HG02885 (cell line): ENCODE measurements at regions not wholly inside any gene's neighbourhood (a gene's known extent, or its start where the extent isn't known, plus 50 kb on each side); places are given as distances from the start of the nearest gene placed in this dataset.

Source experiments
- ATAC-seq: cut with Tn5 transposase; IDR thresholded peaks from one replicate; pipeline ENCODE4 v1.9.1; 2021; ENCODE audit warnings: mild to moderate bottlenecking; ENCODE audit not compliant: unreplicated experiment, poor library complexity

- ATAC-seq: no peak
Measured at GRCh38 chr4:27176881-27177280, 316.2 kb downstream of the STIM2 start.

DNA sequence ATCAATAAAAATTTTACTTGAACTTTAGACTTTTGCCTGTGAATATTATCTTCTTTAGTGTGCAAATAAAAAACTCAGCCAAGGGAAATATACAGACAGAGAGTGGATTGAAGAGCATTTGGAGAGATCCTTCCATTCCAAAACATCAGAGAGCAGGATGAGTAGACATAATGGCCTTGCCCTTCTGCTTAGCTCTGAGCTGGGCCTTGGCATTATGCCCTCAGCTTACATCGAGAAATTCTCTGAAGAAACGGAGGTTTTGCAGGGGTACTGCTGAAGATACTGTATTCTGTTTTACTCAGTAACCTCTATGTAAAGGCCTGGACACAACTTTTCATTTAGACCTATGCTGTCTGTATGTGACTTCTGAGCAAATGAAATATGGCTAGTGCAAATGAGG, 317.4 kb downstream of the STIM2 start:
- ATAC-seq: no peak

GRCh38 chr4:27181693-27182092, 321.1 kb downstream of the STIM2 start:
- ATAC-seq: no peak

DNA sequence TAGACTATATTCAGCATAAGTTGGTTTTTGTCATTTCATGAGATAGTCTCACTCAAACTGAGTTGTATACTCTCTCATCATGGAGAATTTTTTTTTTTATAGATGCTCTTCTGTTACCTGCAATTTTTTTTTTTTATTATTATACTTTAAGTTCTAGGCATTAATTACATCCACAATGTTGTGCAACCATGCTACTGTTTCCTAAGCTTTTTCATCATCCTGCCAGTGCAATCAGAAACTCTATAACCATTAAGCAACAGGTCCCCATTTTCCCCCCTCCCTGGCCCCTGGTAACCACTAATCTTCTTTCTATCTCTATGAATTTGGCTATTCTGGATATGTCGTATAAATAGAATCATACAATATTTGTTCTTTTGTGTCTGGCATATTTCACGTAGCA, 321.6 kb downstream of the STIM2 start:
- no peak for ATAC-seq

DNA sequence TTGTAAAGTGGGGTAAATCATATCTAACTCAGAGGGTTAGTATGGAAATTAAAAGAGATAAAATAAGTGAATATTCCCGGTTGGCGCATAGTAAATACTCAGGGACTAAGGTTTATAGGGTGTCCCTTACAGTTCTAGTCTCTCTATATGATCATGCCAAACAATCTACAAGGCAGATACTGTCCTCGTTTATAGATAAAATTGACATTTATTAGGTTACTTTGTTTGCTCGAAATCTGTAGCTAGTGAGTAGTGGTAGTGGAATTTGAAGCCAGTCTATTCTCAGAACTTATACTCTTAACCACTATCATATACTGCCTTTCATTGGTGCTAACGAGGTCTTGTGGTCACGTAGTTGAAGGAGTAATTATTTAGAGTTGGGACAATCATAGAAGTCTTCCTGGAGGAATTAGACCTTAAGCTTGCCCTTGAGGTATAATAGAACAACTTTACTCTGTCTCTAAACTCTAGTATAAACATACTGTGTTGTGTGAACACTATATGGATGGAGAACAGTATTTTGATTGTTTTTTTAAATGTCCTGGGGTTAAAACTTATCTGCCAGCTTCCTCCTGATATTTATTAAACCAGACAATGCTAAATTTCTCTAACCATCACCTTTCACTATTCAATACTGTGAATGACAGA, 324.0 kb downstream of the STIM2 start:
- ATAC-seq: no peak

DNA sequence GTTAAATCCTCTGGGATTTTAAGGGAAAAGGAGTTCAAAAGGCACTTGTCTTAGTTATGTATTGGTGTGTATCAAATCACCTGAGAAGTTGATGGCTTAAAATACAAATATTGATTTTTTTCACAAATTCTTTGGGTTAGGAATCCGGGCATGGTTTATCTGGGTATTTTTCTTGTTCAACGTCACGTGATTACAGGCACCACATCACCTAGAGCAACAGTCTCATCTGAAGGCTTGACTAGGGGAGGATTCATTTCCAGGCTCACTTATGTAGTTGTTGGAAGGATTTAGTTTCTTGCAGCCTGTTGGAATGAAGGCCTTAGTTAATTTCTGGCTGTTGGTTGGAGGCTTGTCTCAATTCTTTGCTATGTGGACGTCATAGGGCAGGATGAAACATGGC, 326.1 kb downstream of the STIM2 start:
- no peak for ATAC-seq

DNA sequence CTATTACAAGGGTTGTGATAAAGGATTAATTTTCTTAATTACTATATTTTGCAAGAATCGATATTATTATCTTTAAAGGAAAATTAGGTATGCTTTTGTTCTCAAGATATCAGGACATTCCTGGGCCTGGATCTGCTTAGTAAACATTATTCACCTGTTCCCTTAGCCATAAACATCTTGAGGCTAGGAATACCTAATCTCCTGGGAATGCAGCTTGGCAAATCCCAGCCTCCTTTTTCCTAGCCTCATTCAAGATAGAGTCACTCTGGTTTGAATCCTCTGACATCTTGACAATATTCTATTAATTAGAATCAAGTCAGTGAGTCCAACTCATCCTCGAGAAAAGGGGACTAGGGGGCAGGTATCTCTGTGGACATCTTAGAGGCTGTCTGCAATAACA, 327.1 kb downstream of the STIM2 start:
- ATAC-seq: no peak

DNA sequence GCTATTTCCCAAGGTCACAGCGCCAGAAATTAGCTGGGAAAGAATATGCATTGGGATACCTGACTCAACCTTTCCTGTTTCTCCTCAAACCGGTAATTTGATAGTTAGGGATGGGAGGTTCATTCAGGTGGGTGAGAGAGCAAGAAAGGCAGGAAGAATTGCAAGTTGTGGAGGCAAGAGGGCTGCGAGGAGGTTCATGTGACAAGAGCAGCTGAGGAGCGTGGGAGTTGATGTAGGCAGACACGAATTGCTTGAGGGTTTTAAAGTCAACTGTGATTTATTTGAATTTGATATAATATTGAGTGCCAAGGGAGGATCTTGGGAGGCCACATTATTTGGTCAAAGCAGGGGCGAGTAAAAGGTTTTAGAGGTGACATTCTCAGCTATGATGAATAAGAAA, 329.0 kb downstream of the STIM2 start:
- ATAC-seq: no peak

DNA sequence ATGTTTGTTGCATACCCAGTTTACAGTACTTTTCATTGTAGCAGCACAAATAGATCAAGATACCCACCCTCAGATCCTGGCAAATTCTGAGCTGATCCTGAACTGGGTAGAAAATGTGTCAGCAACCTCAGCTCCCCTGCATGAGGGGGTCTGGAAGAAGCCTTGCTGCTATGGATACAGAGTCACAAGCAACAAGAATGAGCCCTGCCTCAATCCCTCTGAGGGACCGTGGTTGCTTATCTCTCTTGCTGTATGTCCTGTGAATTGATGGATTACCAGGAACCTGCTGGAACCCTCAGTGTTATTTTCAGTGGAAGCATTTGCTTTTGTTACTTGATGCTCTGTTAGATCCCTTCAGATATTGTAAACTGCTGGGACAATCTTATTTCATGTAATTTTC, 331.0 kb downstream of the STIM2 start:
- ATAC-seq: no peak

DNA sequence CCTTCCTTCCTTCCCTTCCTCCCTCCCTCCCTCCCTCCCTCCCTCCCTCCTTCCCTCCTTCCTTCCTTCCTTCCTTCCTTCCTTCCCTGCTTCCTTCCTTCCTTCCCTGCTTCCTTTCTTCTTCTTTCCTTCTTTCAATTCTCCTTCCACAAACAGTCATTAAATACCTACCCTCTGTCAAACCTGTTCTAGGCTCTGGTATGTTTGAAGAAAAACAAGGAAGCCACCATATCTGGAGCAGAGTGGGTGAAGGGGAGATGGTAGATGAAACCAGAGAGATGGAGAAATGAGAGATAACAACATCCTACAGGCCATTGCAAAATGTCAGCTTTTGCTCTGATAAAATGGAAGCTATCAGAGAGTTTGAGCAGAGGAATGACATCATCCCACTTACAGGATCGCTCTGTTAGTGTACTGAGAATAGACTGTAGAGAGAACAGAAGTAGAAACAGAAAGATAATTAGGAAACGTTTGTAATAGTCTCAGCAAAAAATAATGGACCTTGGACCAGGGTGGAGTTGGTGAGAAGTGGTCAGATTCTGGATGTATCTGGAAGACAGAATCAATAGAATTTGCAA, 334.0 kb downstream of the STIM2 start:
- ATAC-seq: no peak

GRCh38 chr4:27198246-27198645, 337.6 kb downstream of the STIM2 start:
- no peak for ATAC-seq

GRCh38 chr4:27198971-27199370, 338.3 kb downstream of the STIM2 start:
- no peak for ATAC-seq

DNA sequence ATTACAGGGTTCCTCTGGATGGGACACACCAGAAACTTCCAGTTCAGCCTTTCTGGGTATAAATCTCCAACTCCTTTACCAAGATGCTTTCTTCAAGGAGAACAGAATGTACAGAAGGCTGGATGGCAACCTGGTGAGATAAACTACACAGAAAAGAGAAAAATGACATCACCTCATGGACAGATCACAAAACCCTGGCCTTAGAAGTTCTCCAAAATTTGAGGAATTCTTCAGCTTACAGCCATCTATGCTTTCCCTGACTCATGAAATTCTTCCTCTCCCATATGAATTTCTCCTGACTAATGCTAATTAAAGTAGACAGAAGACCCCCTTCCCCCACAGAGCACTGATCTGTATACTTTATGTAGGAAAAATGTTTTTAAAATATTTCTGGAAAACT, 345.4 kb downstream of the STIM2 start:
- no peak for ATAC-seq

DNA sequence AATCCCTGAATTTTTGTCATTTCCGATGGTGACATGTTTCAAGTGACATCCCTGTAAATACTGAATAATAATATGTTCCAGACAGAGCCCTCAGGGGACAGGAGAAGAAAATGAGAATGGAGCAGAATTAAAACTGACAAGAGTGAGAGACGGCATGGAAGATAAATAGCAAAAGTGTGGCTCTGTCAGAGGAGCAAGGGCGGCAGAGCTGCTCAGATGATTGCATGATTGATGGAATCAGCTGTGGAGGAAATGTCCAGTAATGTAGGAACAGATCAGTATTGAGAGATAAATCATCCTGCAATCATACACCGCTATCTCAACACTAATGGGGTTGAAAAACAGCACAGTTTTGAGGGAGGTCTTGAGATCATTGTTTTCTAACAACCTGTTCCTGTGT, 350.3 kb downstream of the STIM2 start:
- ATAC-seq: no peak

- ATAC-seq: no peak
Measured at GRCh38 chr4:27214010-27214409, 353.4 kb downstream of the STIM2 start.

GRCh38 chr4:27215220-27215826, 354.7 kb downstream of the STIM2 start:
- ATAC-seq: no peak

GRCh38 chr4:27217261-27217769, 356.7 kb downstream of the STIM2 start:
- ATAC-seq: no peak

GRCh38 chr4:27218013-27218412, 357.4 kb downstream of the STIM2 start:
- ATAC-seq: no peak

- no peak for ATAC-seq
Measured at GRCh38 chr4:27223326-27223725, 362.7 kb downstream of the STIM2 start.

DNA sequence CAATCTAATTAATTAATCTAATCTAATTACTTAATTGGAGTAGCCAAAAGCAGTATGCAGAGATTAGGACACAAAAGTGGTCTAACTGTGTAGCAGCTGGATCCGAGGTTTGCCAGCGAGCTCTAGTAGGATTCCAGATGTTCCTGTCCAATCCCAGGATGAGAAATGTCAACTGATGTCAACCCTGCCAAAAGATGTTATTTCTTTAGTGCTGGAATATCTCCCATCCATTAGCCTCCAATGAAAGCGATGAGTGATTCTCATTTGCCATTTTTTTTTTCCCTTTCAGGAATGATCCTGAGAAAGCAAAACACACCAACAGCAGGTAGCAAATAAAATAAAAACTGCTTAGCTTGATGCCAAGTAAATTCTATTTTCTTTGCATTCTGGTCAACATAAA, 372.9 kb downstream of the STIM2 start:
- no peak for ATAC-seq

DNA sequence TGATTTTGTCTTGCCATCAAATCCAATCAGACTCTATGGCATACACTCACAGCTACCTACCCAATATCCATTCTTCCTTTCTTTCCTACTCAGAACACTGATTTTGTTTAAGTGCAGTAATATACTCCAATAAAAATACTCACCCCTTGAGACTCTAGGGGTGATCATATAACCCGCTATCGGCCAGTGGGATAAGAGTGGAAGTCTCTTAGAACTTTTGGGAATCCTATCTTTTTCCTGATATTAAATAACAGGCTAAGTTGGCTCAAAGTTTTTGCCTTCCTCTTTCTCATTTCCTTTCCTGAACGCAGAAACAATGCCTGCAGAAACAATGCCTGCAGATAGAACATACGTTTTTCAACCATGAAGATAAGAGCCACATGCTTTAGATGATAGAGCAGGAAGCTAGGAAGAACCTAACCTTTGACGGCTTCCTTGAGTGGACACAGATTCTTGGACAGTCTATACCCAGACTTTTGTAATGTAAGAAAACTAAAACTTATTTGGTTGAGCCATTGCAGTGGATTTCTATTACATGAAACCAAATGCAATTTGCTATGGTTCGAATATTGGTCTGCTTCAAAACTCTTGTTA, 373.8 kb downstream of the STIM2 start:
- no peak for ATAC-seq

DNA sequence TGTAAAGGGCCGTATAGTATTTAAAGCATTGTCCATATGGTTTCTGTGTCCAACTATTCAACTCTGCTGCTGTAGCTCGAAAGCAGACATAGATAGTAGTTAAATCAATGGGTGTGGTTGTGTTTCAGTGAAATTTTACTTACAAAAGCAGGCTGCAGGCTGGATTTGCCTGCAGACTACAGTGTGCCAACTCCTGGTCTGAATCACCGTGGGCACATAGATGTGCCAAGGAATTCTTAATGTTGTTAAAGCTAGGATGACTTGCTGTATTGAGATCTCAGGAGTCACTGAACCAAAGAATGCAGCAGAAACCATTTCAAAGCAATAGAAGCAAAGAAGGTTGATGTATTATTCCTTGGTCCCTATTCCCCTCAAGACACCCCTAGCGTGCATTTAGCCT, 379.0 kb downstream of the STIM2 start:
- no peak for ATAC-seq
